NCI-H446 treated with DMSO at 0.1 percent for 48 hours (cell line): ENCODE measurements at regions not wholly inside any gene's neighbourhood (a gene's known extent, or its start where the extent isn't known, plus 50 kb on each side); places are given as distances from the start of the nearest gene placed in this dataset.
"Not testable (repeated sequence)": the region's sequence is repeated elsewhere in the genome, so short reads cannot be mapped to it uniquely, and the experiment has no call there.

Experiments
- DNase-seq: peaks from one replicate; lab custom pipeline; 2025; lab: John Stamatoyannopoulos, UW

- DNase-seq: no peak
These were observed 81.9 kb upstream of the ADPGK start for GRCh38 chr15:72865486-72865885.

DNA sequence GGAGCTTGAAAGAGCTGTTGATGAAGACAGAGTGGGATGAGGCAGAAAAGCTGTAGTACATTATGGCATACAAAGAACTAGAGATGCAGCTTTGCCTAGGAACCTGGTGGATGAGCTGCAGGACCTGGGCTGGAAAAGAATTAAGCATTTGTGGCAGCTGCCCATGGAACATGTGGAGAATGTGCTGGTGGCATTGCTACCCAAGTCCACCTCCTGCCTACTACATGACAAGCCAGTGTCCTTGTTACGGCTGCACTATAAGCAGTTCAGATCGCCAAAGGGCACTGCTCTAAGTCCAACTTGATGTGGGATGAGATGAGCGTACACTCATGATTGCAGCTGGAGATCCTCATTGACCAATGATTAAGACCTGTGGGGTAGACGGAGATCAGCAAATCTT is 81.1 kb upstream of the ADPGK start:
- DNase-seq: no peak

GRCh38 chr15:72861354-72861910 is 77.9 kb upstream of the ADPGK start:
- DNase-seq: no peak

GRCh38 chr15:72859757-72860145 is 76.2 kb upstream of the ADPGK start:
- no peak for DNase-seq

DNA sequence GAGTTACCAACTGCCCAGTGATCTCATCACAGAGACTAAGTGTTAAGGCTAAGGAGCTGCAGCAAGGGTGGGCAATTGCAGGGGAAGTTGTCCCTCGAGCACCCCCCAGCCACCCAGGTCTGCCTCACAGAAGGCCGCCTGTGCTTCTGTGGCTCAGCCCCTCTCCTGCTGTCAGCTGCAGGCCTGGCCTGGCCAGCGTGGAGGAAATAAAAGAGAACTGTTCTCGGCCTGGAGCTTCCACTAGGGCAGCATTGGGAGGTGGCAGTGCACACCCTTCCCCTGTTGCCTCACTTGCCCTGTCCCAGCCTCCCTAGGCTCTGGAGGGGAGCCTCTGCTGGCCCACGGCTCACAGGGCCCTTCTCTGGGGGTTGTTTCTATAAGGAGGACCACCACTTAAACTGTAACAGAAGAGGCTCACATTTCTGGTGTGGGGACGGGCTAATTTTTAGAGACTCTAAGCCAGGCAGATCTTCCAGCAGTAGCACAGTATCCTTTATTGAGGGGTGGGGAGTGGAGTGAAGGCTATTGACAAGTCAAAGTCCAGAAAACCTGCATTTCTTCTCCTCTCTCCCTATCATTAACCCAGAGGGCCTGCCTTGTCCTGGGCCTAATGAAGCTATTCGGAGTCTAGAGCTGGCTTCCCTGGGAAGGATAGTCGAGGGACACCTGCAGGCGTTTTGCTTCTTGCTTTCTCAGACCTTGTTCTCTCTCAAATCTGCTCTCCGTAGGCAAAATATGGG is 75.6 kb upstream of the ADPGK start:
- DNase-seq: no peak

- no peak for DNase-seq
These were observed 74.6 kb upstream of the ADPGK start for GRCh38 chr15:72858205-72858604.

DNA sequence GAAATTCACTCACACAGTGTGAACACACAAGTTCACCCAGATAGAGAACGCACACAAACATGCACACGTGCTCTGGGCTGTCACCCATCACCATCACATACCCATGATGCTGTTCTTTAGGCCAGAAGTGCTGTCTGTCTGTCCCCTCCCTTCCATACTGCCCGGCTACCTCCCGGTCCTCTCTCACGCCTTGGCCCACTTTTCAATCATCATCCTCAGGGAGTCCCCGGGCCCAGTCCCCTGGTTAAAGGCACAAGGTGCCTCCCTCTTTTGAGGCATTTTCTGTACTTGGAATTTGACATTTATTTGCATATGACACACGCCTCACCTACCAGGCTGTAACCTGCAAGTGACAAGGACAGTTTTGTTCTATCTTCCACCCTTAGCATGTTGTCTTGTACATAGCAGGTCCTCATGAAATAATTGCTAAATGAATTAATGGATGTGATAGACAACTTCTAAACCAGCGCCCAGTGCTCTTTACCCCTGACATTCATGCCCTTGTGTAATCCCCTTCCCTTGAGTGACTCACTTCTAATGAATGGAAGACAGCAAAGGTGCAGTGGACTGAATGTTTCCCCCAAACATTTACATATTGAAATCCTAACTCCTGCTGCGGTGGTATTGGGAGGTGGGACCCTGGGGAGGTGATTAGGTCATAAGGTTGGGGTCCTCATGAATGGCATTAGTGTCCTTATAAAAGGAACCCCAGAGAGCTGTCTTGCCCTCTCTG is 73.9 kb upstream of the ADPGK start:
- no peak for DNase-seq

DNA sequence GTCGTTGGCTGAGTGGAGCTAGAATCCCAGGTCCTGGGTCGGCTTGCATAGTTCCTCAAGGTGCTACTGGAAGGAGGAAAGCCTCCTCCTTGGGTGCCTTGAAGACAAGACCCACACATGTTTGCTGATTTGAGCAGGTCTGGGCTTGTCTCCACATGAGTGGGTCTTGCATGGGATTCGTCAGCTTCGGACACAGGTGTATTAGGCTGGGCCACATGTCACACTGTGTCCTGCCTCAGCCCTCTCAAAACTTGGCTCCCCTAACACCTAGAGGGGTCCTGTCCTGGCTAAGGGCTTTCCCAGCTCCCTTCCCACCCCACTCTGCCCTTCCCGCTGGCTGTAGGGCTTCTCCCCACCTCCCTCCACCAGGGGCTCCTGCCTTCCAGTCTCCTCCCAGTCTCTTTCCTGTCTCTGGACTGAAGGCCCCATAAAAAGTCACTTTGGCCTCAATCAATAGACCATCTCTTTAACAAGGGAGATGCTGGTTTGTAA is 73.0 kb upstream of the ADPGK start:
- no peak for DNase-seq

GRCh38 chr15:72855791-72856190 is 72.2 kb upstream of the ADPGK start:
- no peak for DNase-seq

GRCh38 chr15:72852273-72852672 is 68.7 kb upstream of the ADPGK start:
- DNase-seq: no peak

DNA sequence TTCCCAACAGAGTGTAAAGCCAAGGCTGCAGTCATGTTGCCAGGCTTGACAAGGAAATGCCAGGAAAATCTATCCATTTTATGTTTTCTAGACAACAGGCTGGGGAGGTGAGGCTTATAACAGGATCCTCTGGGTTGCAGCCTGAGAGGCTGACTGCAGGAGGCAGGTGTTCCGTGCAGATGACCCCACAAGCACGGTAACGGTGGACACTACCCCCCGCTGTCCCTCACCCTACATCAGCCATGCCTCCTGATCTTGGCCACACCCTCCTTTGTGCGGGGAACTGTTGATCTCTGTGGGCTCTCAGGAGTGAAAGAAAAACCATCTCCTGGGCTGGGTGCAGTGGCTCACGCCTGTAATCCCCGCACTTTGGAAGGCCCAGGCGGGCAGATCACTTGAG is 68.0 kb upstream of the ADPGK start:
- no peak for DNase-seq

- no peak for DNase-seq
These were observed 67.3 kb upstream of the ADPGK start for GRCh38 chr15:72850833-72851232.

DNA sequence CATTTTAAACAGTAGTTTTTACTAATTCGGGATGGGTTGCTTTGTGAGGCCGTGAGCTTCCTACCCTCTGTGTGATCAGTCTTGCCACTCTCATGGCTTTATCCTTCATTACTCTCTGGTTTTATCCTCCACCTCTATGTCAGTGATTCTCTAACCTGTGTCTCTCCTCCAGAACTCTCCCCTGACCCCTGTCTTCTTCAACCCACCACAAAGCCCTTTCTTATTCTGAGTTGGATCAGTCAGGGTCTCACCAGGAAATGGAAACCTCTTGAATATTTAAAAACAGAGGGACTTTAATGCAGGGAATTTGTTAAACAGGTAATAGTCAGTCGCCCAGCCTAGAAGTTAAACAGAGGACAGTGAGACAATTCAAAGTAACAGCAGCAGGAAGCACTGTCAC is 64.2 kb upstream of the ADPGK start:
- DNase-seq: no peak

DNA sequence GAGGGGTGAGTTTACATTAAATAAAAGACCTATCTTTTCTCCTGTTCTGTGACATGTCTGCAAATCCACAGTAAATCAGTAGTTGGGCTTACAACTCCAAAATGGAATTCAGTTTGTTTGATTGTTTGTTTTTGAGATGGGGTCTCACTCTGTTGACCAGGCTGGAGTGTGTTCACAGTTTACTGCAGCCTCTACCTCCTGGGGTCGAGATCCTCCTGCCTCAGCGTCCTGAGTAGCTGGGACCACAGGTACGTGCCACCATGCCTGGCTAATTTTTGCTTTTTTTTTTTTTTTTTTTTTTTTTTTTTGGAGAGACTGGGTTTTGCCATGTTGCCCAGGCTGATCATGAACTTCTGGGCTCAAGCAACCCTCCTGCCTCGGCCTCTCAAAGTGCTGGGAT is 63.5 kb upstream of the ADPGK start:
- no peak for DNase-seq

GRCh38 chr15:72845981-72846383 is 62.4 kb upstream of the ADPGK start:
- DNase-seq: no peak

DNA sequence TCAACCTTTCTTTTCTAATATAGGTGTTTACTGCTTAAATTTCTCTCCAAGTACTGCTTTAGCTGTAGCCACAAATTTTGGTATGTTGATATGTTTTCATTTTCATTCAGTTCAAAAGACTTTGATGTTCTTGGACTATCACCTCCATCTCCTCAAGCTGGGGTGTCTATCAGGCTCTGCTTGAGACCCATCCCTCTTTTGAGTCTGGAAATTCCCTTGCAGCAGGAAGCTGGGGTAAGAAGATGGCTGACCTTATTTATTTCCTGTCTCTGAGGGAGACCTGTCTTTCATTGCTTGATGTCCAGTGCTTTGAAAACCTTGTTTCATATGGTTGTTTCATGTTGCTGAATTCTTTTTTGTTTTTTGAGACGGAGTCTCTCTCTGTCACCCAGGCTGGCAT is 60.5 kb upstream of the ADPGK start:
- no peak for DNase-seq

- DNase-seq: not testable (repeated sequence)
These were observed 59.8 kb upstream of the ADPGK start for GRCh38 chr15:72843340-72843739.

DNA sequence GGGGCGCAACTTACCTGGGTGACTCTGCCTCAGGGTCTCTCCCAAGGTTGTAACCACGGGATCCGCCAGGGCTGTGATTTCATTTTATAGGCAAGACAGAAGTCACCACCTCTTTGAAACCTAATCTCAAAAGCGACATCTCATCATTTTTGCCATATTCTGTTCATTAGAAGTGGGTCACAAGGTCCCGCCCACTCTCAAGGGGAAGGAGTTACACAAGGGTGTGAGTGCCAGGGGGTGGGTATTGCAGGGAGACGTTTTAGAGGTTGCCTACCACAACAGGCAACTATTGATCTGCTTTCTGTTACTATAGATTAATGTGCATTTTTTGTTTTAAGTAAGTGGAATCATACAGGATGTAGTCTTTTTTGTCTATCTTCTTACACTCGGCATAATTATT is 56.6 kb upstream of the ADPGK start:
- no peak for DNase-seq

GRCh38 chr15:72838311-72838731 is 54.8 kb upstream of the ADPGK start:
- peak; percentile 0 for DNase-seq

- DNase-seq: no peak
These were observed 53.2 kb upstream of the ADPGK start for GRCh38 chr15:72836676-72837330.

DNA sequence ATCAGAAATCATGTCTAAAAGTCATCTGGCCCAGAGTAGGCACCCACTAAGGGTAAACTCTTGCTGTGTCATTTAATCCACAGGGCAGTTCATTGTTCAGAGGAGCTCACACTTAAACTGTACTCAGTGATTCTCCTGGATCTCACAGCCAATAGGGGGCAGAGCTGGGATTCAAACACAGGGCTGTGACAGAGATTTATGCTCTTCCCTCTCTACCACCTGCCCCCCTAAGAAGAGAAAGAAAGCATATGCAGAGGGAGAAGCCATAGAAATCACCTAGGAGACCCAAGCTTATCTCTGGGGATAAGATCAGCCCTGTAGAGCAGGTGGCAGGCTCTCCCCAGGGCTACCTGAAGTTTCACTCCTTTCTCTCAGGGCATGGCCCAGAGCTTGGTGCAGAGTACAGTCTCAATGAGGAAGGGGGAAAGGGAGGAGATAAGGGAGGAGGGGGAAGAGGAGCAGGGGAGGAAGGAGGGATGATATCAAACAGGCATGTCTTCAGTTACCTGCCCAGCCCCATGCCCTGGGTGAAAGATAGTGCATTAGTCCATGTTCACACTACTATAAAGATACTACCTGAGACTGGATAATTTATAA is 51.8 kb upstream of the ADPGK start:
- DNase-seq: no peak

DNA sequence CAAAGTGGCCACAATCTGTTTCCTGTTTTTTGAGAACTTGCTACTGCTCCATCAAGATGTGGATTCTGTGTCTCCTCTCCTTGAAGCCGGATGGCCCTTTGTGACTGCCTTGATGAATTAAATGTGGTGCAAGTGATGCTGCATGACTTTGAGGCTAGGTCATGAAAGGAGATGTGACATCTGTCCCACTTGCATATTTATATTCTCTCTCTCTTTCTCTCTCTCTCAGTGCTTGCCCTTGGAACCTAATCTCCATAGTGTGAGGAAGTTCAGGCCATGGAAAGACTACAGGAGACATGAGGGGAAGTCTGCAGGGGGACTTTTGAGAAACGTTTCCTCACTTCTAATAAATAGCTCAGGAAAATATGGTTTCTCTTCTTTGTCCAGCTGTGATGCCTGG is 50.0 kb upstream of the ADPGK start:
- no peak for DNase-seq
